ENCODE measurements at regions not wholly inside any gene's neighbourhood (a gene's known extent, or its start where the extent isn't known, plus 50 kb on each side); places are given as distances from the start of the nearest gene placed in this dataset.

DNA sequence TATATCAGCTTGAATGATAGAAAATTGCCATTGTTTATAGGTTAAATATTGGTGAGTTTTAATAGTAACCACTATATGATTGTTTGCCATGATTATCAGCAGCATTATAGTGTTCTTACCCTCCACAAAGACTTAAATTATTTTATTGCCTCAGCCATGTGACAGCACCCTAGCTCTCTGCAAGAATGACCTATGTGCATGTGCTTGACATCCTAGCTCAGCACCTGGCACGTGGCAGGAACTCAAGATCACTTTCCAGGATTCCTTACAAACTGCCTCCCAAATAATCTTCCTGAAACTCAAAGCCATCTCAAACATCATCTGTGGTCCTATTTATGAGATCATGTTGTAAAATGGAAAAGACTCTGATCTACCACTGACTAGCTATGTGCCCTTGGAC lies 68.1 kb upstream of the ANKRD30A start:
- H3K4me2 ChIP-seq (ENCODE audit: control insufficient read depth, insufficient read depth): no peak overlapping the region
- ATAC-seq: no peak
- no peaks in the 10 kb centered on the region for H3K27me3 ChIP-seq (replicated peaks in 1 of 2; ENCODE audit: control insufficient read depth in 2 of 2, insufficient read depth in 2 of 2, low read length in 1 of 2)
- FAIRE-seq: no peak
- H3K4me3 ChIP-seq: no peak overlapping the region
- CTCF ChIA-PET: no interaction called here
- no peaks in the 10 kb centered on the region for H3K79me2 ChIP-seq (ENCODE audit: control insufficient read depth, insufficient read depth, low read length)
- H4K20me1 ChIP-seq (ENCODE audit: control insufficient read depth, insufficient read depth): no peaks in the 10 kb centered on the region
- no peak for TF ChIP-seq SREBF2 (IDR thresholded peaks at IDR 0.05; ENCODE audit: low read length)
- no peak for TF ChIP-seq MYB (IDR thresholded peaks at IDR 0.05; ENCODE audit: borderline replicate concordance, low read depth, low read length)
- TF ChIP-seq, protein P1, sequence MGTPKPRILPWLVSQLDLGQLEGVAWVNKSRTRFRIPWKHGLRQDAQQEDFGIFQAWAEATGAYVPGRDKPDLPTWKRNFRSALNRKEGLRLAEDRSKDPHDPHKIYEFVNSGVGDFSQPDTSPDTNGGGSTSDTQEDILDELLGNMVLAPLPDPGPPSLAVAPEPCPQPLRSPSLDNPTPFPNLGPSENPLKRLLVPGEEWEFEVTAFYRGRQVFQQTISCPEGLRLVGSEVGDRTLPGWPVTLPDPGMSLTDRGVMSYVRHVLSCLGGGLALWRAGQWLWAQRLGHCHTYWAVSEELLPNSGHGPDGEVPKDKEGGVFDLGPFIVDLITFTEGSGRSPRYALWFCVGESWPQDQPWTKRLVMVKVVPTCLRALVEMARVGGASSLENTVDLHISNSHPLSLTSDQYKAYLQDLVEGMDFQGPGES (IDR thresholded peaks at IDR 0.05): no peak
- TF ChIP-seq IKZF1 (conservative IDR thresholded peaks at IDR 0.05): no peak
- TF ChIP-seq KAT2A (conservative IDR thresholded peaks at IDR 0.05; ENCODE audit: control insufficient read depth, low read depth, low read length): no peak
- TF ChIP-seq STAT3 (IDR thresholded peaks at IDR 0.05; ENCODE audit: low read depth, low read length): no peak
- TF ChIP-seq MEF2A (IDR thresholded peaks at IDR 0.05; ENCODE audit: insufficient read depth, low read depth, low read length): no peak
- no peak for TF ChIP-seq CBX5 (IDR thresholded peaks at IDR 0.05; ENCODE audit: low read depth)
- TF ChIP-seq CREB1 (IDR thresholded peaks at IDR 0.05; ENCODE audit: low read depth): no peak
- TF ChIP-seq SUZ12 (IDR thresholded peaks at IDR 0.05; ENCODE audit: unreplicated experiment): no peak
- no peak for TF ChIP-seq MTA2 (IDR thresholded peaks at IDR 0.05; ENCODE audit: low read depth)
- TF ChIP-seq, protein P2, sequence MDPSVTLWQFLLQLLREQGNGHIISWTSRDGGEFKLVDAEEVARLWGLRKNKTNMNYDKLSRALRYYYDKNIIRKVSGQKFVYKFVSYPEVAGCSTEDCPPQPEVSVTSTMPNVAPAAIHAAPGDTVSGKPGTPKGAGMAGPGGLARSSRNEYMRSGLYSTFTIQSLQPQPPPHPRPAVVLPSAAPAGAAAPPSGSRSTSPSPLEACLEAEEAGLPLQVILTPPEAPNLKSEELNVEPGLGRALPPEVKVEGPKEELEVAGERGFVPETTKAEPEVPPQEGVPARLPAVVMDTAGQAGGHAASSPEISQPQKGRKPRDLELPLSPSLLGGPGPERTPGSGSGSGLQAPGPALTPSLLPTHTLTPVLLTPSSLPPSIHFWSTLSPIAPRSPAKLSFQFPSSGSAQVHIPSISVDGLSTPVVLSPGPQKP (IDR thresholded peaks at IDR 0.05; ENCODE audit: low read depth, low read length): no peak
- TF ChIP-seq, protein P3, sequence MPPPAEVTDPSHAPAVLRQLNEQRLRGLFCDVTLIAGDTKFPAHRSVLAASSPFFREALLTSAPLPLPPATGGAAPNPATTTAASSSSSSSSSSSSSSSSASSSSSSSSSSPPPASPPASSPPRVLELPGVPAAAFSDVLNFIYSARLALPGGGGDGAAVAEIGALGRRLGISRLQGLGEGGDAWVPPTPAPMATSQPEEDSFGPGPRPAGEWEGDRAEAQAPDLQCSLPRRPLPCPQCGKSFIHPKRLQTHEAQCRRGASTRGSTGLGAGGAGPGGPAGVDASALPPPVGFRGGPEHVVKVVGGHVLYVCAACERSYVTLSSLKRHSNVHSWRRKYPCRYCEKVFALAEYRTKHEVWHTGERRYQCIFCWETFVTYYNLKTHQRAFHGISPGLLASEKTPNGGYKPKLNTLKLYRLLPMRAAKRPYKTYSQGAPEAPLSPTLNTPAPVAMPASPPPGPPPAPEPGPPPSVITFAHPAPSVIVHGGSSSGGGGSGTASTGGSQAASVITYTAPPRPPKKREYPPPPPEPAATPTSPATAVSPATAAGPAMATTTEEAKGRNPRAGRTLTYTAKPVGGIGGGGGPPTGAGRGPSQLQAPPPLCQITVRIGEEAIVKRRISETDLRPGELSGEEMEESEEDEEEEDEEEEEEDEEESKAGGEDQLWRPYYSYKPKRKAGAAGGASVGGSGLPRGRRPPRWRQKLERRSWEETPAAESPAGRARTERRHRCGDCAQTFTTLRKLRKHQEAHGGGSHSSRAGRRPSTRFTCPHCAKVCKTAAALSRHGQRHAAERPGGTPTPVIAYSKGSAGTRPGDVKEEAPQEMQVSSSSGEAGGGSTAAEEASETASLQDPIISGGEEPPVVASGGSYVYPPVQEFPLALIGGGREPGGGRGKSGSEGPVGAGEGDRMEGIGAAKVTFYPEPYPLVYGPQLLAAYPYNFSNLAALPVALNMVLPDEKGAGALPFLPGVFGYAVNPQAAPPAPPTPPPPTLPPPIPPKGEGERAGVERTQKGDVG (CRISPR knock-in tag; IDR thresholded peaks at IDR 0.05): no peak
- H2AFZ ChIP-seq (ENCODE audit: control insufficient read depth, low read depth, low read length): no peak overlapping the region
- POLR2A ChIA-PET: no interaction called here
- in situ Hi-C loops (cut with MboI): no loop called here
- BruUV-seq (replicated peaks): no TSS peak
- no peak overlapping the region for H3K27ac ChIP-seq (ENCODE audit: control insufficient read depth, insufficient read depth)
- 0% methylated on average over 1 of the region's 1 CpG for WGBS (ENCODE audit: insufficient coverage, insufficient replicate concordance, low lambda C conversion rate, missing lambda C conversion rate)
- intact Hi-C loops (cut with micrococcal nuclease; ENCODE audit: unreplicated experiment): no loop called here
- no peak overlapping the region for H3K9ac ChIP-seq (ENCODE audit: control insufficient read depth, insufficient read depth, low read length)
- no peak for DNase-seq (ENCODE audit: low read depth, low spot score)
- RAD21 ChIA-PET (ENCODE audit: unreplicated experiment): no interaction called here
- H3K9me3 ChIP-seq (replicated peaks; ENCODE audit: control insufficient read depth, insufficient read depth, low read length): no peaks in the 10 kb centered on the region
- SMC1A ChIA-PET (ENCODE audit: uncharacterized antibody, unreplicated experiment): no interaction called here
- no peaks in the 10 kb centered on the region for H3K36me3 ChIP-seq (ENCODE audit: control insufficient read depth in 2 of 2, insufficient read depth in 2 of 2, low read length in 1 of 2)
- no peaks in the 10 kb centered on the region for H3K4me1 ChIP-seq (ENCODE audit: control insufficient read depth, insufficient read depth, low read length)
